Lower leg skin (tissue), 3 donors: ENCODE measurements at regions not wholly inside any gene's neighbourhood (a gene's known extent, or its start where the extent isn't known, plus 50 kb on each side); places are given as distances from the start of the nearest gene placed in this dataset.

Source experiments
- CTCF ChIP-seq, 3 donors: fragments of 450-650 bp; IDR thresholded peaks; one replicate each; pipeline ENCODE4 v1.5.1; 2016; ENCODE audit warnings: antibody characterized with exemption in 3 of 3, mild to moderate bottlenecking in 3 of 3, moderate library complexity in 2 of 3
- POLR2A ChIP-seq, 2 donors: fragments of 450-650 bp; IDR thresholded peaks; one replicate each; pipeline ENCODE4 v1.6.1; 2016 to 2017; ENCODE audit warnings: antibody characterized with exemption in 2 of 2, mild to moderate bottlenecking in 1 of 2, moderate library complexity in 1 of 2

- TF ChIP-seq CTCF (IDR thresholded peaks at IDR 0.05) = no peak
- no peak for TF ChIP-seq POLR2A (IDR thresholded peaks at IDR 0.05)
Observed at GRCh38 chr11:76276781-76277155, 70.5 kb upstream of the WNT11 start.
